ENCODE measurements at regions not wholly inside any gene's neighbourhood (a gene's known extent, or its start where the extent isn't known, plus 50 kb on each side); places are given as distances from the start of the nearest gene placed in this dataset.

- TF ChIP-seq EZH2 (IDR thresholded peaks at IDR 0.05; ENCODE audit: borderline replicate concordance, low read length) = no peak
- TF ChIP-seq, protein P1, sequence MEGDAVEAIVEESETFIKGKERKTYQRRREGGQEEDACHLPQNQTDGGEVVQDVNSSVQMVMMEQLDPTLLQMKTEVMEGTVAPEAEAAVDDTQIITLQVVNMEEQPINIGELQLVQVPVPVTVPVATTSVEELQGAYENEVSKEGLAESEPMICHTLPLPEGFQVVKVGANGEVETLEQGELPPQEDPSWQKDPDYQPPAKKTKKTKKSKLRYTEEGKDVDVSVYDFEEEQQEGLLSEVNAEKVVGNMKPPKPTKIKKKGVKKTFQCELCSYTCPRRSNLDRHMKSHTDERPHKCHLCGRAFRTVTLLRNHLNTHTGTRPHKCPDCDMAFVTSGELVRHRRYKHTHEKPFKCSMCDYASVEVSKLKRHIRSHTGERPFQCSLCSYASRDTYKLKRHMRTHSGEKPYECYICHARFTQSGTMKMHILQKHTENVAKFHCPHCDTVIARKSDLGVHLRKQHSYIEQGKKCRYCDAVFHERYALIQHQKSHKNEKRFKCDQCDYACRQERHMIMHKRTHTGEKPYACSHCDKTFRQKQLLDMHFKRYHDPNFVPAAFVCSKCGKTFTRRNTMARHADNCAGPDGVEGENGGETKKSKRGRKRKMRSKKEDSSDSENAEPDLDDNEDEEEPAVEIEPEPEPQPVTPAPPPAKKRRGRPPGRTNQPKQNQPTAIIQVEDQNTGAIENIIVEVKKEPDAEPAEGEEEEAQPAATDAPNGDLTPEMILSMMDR (conservative IDR thresholded peaks at IDR 0.05 in 1 of 2, IDR thresholded peaks at IDR 0.05 in 1 of 2; ENCODE audit: extremely low read depth in 1 of 2, insufficient read depth in 1 of 2, low read depth in 1 of 2, low read length in 2 of 2) = no peak
Measured at GRCh38 chr6:8529250-8529649, 93.9 kb upstream of the SLC35B3 start.

All from mammary epithelial cell (primary cell).